Activated CD4-positive, alpha-beta T cell treated with anti-CD3 and anti-CD28 coated beads for 4 hours (primary cell): ENCODE measurements at regions not wholly inside any gene's neighbourhood (a gene's known extent, or its start where the extent isn't known, plus 50 kb on each side); places are given as distances from the start of the nearest gene placed in this dataset.
"Not testable (repeated sequence)": the region's sequence is repeated elsewhere in the genome, so short reads cannot be mapped to it uniquely, and the experiment has no call there.

ENCODE experiments used
- DNase-seq, 2 donors: peaks; one replicate each; pipeline ENCODE4 v3.0.0-alpha.2; 2020

DNA sequence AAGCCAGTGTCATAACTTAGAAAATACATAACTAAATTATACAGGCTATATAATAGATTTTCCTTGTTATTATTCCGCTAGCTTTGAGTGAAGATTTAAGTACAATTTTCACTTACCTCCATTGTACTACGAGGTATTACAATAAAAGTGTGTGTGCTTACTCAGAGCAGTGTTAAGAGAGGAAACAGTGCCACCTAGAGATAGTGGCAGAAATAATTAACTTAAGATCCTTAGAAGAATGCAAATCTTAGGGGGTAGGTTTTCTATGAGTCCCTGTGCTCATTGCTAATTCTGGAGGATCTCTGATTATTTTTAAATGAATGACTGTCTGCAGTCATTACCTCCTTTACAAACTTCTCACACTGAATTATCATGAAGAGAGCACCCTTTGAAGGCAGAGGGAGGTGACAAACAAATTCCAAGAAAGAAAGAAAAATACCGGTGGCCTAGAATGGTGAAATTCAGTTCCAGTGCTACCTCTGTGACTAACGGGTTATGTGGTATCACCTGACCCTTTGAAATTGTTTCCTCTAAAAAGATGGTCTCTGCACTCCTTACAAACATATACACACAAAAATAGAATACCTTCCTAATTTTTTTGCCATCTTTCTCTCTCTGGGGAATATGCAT lies 379.8 kb downstream of the TRIM36 start:
- DNase-seq, result no peak

DNA sequence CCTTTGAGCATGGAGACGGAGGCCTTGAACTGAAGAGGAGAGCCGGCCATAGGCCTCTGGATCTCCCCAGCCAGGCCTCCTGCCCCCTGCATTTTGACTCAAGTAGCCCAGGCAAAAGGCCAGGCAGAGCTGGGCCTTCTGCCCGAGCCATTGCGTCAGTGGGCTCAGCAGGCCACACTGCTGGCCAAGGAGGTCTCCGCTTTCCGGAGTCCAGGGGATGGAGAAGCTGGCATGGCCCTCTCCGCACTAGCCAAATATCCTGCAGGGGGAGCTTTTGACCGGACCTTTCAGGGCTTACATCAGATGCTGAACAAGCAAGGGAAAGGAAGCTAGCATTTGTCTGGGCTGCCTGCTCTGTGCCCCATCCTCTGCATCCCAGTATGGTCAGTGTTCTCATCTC lies 386.8 kb downstream of the TRIM36 start:
- no peak for DNase-seq

DNA sequence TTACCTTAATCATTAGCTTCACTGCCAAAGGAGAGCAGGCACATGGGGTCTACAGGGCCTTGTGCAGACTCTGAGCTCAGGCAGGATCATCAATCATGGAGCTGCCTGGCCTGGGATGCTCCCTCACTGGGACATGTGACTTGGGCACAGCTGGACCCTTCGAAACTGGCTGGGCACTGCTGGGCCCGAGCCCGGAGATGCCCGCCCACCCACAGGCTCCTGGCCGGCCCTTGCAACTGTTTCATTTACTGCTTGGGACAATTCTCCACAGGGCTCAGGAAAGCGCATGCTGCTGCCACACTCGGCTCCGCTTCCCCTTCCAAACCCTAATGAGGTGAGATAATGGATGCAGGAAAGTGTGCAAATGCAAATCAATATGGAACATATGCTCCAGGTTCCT lies 387.5 kb downstream of the TRIM36 start:
- no peak for DNase-seq

DNA sequence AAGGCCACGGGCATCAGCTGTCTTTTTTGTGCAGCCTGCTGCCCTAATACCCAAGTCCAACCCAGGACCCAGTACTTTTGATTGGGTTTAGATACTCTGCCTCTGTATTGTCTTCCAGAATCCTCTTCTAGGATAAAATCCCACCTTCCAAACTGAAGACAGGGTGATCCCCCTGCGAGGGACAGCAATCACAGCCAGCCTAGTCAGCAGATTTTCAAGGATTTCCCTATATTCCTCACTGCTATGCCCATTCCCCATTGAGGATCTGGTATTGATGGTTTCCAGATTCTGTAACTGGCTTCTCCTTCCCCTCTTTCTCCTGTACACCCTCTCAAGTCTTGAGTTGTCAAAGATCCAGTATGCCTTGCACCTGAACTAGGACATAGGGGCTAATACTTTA lies 389.4 kb downstream of the TRIM36 start:
- DNase-seq, result no peak

DNA sequence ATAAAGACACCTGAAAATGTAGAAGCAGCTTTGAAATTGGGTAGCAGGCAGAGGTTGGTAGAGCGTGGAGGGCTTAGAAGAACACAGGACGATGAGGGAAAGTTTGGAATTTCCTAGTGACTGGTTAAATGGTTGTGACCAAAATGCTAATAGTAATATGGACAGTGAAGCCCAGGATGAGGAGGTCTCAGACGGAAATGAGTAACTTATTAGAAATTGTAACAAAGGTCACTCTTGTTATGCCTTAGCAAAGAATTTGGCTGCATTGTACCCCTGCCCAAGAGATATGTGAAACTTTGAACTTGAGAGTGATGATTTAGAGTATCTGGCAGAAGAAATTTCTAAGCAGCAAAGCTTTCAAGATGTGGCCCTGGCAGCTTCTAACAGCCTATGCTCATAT lies 382.5 kb downstream of the KCNN2 start:
- DNase-seq, result no peak

DNA sequence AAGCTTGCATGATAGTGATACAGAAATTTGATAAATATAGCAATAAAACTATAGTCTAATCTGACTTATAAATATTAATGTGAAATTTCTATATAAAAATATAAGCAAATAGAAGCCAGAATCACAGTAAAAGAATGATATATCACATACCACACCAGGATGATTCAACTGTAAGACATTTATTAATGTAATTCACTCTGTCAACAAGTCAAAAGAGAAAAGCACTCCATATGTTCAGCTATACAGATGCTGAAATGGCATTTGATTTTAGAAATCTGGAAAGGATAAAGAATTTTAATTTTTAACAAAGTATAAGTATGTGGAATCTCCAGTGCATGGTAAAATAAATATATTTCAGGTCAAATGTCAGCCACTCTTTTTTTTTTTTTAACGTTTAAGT lies 372.4 kb downstream of the KCNN2 start:
- no peak for DNase-seq

DNA sequence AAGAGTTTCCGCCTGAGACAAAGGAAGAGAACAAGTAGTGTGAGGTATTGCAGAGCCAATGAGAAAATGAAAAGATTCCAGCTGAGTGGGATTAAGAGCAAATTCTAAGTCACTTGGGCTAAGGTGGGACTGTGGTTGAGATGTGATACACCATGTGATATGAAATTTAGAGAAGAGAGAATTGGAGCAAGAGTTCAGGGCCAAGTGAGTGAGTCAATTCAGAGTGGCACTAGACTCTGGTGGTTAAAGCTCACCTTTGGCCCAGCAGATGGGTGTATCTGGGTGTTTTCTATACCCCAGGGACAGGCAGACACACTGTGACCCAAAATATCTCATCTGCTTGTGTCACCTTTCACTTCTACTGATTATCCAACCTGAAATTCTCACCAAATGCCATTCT lies 368.1 kb downstream of the KCNN2 start:
- DNase-seq, result no peak

DNA sequence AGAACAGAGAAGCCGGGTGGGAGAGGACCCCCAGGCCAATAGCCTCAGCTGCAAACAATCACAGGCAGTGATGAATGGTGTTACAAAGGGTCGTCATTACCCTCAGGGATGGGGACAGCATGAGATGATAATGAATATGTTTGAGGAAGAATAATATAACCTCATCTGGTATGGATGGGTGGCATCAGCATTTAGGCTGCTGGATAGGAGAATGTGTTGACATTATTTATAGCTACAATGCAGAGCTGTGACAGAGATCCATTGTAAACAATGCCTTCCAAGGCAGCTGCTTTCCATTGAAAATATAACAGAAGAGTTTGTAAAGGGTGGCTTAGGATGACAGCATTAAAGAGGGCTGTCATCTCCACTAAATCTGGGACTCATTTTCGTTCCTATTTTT lies 365.5 kb downstream of the KCNN2 start:
- no peak for DNase-seq

DNA sequence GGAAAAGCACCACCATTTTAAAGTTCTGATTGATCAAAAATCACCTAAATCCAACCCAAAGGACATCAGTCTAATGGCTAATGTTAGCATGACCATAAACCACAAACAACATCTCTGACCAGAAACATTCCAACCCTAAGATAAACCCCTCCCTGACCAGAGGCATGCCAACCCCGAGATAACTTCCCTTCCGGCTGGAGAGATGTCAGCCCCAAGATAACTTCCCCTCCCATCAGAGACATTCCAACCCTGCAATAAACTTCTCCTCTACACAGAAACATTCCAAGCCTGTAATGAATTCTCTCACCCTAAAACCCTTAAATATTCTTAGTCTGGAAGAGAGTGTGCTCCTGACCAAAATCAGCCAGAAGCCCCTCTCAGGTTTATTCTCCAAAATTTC lies 364.3 kb downstream of the KCNN2 start:
- no peak for DNase-seq

DNA sequence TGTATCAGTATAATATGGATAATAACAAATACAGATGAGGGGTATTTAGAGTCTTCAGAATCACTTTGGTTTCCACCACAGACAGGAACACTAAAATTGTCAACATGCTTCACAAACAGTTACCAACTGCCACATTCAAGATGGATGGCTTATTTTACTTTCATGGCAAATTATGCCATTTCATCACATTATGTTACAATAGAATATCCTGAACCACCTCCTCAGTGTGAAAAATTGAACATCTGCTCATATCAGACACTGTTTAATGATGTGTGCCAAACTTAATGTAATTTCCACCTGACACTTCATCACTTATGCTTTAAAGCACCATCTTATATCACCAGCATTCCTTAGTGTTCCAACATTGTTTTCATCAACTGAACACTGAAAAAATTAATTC lies 357.4 kb downstream of the KCNN2 start:
- no peak for DNase-seq

DNA sequence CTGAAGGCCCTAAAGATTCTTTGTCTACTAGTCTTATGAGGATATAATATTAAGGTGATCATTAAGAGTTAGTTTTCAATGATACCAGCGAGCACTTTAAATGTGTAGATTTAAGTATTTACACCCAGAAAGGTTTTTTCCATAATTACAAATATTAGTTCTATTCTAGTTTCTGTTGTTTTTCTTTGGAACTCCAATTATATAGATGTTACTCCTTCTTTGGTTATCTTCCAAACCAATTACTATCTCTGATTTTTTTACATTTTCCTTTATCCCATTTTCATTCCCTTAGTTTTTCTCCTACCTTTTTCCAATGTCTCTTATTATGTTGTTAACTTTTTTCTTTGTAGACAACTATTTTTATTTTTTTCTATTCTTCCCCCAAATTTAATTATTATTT lies 355.1 kb downstream of the KCNN2 start:
- DNase-seq, result no peak

DNA sequence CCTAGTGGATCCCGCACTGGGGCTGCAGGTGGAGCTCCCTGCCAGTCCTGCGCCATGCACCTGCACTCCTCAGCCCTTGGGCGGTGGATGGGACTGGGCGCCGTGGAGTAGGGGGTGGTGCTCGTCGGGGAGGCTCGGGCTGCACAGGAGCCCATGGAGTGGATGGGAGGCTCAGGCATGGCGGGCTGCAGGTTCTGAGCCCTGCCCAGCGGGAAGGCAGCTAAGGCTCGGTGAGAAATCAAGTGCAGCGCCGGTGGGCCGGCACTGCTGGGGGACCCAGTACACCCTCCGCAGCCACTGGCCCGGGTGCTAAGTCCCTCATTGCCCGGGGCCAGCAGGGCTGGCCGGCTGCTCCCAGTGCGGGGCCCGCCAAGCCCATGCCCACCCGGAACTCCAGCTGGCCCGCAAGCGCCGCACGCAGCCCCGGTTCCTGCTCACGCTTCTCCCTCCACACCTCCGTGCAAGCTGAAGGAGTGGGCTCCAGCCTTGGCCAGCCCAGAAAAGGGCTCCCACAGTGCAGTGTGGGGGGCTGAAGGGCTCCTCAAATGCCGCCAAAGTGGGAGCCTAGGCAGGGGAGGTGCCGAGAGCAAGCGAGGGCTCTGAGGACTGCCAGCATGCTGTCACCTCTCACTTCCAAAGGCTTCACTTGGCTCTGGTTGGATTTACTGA lies 342.5 kb downstream of the KCNN2 start:
- not testable (repeated sequence) for DNase-seq

DNA sequence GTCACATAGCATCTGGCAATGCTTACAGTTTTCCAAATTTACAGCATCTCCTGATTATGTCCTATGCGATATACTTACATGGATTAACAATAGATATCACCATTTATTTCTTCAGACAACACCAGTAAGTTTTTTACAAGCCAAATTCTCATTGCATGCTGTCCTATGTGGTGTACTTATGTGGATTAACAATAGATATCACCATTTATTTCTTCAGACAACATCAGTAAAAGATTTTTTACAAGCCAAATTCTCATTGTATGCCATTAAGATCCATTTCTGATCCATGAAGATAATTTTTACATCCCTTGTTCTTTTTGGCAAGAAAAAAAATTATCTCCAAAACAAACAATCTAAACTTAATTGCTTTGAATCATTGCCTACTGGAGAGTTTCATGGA lies 340.9 kb downstream of the KCNN2 start:
- no peak for DNase-seq

DNA sequence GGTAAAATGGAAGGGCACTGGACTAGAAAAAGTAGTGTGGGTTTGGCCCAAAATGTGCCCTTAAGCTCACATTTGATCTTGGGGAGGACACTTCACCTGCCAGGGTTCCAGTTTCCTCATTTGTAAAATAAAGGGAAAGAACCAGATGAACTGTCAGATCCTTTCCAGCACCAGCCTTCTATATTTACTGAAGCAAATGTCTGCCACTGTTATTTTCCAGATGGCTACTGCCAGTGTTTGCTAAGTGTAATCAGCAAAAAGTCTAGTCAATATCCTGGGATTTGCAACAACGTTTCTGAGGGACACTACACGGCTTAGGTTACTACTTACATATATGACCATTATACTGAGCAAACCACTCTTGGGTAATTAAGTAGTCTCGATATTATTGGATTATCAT lies 340.3 kb downstream of the KCNN2 start:
- DNase-seq, result no peak

DNA sequence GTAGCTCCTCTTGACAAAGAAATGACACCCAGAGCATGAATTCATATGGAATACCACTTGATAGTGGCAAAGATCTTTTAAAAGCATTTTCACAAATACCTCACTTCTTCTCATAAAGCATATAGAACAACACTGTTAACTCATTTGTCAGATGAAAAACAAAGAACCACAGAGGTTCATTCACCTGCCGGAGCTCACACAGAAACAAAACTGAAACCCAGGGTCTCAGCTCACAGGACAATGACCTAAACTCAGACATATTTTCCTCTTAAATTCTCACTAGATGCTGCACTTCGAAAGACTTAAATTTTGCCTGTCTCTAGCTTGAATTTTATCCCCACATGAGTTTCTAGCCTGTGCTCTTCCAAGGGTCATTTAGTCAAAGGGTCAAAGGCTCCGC lies 339.0 kb downstream of the KCNN2 start:
- no peak for DNase-seq

DNA sequence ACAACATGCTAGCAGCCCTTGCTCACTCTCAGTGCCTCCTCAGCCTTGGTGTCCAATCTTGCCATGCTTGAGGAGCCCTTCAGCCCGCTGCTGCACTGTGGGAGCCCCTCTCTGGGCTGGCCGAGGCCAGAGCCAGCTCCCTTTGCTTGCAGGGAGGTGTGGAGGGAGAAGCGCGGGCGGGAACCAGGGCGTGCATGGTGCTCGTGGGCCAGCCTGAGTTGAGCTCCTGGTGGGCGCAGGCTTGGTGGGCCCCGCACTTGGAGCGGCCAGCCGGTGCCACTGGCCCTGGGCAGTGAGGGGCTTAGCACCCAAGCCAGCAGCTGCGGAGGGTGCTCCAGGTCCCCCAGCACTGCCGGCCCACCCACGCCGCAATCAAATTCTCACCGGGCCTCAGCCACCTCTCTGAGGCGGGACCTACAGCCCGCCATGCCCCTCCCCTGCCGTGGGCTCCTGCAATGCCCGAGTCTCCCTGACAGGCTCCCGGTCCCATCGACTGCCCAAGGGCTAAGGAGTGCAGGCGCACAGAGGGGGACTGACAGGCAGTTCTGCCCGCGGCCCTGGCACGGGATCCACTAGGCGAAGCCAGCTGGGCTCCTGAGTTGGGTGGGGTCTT lies 333.5 kb downstream of the KCNN2 start:
- no peak for DNase-seq

DNA sequence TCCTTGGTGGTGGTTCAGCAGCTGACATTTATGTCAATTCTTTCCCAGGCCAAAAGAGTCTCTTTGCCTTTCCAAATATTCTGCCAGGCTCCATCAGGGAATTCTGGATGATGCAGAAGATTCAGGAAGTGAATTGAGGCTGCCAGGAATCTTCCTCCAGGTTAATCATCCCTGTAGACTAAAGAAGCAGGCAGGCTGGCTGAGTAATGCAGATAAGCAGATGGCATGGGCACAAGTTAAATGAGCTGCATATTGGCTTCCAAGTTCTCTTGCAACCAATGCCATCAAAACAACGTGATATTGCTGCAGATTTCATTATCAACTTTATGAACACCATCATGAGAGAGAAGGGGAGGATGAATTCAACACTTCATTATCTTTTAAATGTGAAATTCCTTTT lies 324.5 kb downstream of the KCNN2 start:
- DNase-seq, result no peak

DNA sequence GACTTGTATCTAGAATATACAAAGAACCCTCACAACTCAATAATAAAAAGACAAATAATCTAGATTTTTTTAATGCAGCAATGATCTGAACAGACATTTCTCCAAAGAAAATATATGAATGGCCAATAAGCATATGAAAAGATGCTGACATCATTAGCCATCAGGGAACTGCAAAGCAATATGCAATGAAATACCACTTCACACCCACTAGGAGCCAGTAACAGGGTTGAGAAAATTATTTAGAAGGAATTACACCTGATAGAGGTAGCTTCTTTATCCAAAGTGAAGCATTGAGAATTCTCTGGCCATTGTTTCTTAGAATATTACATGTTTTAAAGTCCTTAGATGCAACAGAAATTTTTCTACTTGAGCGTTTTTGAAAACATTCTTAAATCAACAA lies 316.9 kb downstream of the KCNN2 start:
- DNase-seq, result no peak

DNA sequence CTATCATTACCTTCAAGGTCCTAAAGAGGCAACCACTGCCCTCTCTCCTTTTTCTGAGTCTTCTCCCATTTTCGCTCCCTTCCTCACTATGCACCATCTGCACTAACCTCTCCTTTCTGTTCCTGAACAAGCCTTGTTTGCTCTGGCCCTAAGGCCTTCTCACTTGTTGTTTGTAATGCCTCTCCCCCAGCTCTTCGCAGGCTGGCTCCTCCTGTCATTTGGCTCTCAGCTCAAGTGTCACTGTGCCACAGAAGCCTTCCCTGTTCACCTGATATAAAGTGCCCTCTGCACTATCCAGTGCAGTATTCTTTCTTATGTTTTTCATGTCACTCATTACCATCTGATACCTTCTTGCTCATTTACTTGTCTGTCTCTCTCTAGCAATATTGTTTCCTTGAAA lies 303.7 kb downstream of the KCNN2 start:
- DNase-seq, result no peak

DNA sequence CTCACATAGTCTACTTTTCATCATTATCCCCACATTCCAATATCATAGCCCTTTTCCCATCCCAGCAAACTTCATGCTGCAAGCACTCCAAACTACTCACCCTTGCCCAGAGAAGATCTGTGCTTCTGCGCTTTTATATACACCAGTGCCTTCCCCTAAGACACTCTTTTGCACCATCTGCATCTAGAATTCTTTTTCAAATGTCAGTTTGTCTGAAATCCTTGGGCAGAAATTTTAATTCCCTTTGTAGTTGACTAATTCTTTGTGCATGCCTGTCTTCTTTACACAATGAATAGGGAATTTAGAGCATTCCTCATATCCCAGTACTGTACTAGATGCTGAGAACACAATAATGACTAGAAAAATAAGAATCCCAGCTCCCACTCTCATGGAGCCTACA lies 298.9 kb downstream of the KCNN2 start:
- DNase-seq, result no peak

DNA sequence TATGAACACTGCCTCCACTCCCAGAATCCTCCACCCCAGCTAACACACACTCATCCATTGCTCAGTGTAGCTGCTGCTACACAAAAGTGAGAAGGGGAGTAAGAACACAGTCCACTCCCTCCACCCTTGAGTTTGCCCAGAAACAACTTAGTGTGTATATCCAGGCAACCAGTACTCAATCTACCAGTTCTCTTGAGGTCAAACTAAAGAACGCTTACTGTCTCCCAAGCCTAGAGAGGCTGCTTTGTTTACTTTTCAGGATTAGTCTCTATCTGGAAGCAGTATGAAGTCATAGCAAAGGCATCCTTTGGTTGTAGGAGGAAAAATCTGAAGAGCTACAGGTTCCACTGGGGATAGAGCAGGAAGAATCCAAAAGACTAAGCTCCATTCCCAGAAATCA lies 296.3 kb downstream of the KCNN2 start:
- no peak for DNase-seq

DNA sequence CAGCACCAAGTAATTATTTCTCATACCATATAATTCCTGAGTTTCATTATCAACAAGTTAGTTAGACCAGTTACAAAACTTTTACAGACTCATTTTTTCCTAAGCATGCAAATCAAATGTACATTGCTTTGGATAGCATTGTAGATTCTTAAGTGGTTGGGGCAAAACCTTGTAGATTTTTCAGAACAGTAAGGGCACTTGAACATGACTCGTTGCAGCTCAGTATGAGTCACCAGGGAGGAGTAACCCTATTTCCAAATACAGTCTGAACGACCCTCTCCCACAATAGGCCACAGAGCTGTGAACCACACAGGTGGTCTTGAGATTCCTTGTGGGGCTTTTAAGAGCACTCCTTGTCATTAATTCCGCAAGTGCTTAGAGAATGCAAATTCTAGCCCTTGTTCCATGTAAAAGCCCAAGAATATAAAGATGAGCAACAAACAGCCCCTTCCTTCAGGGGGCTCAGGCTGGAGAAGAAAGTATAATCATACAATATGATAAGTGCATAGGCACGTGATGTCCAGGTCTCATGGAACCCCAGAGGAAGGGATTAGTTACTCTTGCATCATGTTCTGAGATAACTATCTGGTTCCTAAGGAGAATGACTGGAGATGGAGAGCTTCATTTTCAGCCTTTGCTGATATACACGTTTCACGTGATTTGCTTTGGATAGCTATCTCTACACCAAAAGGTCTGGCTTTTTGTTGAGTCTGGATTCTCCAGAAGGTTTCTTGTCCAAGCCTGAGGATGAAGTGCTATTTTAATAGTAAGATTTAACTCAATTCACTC lies 295.7 kb downstream of the KCNN2 start:
- DNase-seq, result no peak

DNA sequence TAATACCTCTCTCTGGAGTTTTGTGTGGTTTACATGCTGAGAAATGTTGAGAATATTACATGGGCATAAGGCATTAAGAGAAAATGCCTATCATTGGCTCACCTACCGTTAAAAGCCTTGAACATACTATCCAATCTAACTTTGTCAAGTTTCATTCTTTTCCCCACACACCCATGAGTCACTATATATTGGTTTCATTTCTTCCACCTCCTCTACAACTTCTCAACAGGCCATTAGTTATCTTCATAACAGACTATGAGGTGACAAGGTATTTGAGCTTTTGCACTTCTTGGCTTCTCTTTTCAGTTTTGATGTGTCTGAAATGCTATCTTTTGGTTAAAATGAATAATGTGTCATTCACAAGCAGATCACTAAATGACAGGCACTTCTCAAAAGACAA lies 288.0 kb downstream of the KCNN2 start:
- no peak for DNase-seq

DNA sequence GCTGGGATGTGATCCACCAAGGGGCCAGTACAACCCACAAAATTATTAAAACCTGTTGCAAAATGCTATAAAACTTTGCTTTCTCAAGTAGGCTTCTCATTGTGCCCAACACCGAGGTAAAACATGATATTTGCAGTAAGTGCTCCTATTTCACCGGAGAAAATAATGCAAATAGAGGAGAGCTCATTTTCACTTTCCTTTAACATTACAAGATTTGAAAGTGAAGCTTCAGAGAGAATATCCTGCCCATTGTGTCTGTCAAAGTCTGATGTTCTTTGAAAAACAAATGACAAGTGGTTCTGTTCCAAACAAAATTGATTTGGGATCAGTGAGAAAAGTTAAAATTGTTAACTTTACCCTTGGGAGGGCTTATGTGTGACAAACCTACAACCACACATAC lies 287.1 kb downstream of the KCNN2 start:
- DNase-seq, result no peak
